A673 (cell line): ENCODE measurements at regions not wholly inside any gene's neighbourhood (a gene's known extent, or its start where the extent isn't known, plus 50 kb on each side); places are given as distances from the start of the nearest gene placed in this dataset.
A peak's percentile ranks its signal among the peaks of the same experiment; 100 is the strongest.

Experiments
- BruUV-seq: library from RNA; stranded (reverse); fragments of 400-500 nt; replicated peaks from 2 replicates; lab custom pipeline; 2021; lab: Mats Ljungman, UMichigan
- CTCF ChIA-PET: fragments of 300-600 bp; sonication (Branson Sonifier 250); formaldehyde crosslinking; loops from one replicate; lab custom pipeline; 2022; ENCODE audit warnings: antibody characterized with exemption; lab: Charles Lee
- POLR2A ChIA-PET: fragments of 300-600 bp; sonication (Branson Sonifier 250); formaldehyde crosslinking; loops from one replicate; lab custom pipeline; 2022; ENCODE audit warnings: antibody characterized with exemption; ENCODE audit not compliant: low non-redundant PET; lab: Charles Lee
- DNase-seq: peaks from one replicate; pipeline ENCODE4 v3.0.0-alpha.2; 2015; ENCODE audit warnings: low spot score
- H3K27ac ChIP-seq: fragments of 200-600 bp; sonication (generic); 2 replicates; pipeline ENCODE4 v1.5.1; 2016; ENCODE audit warnings: mixed run types, low read depth, mild to moderate bottlenecking, mixed read lengths, antibody characterized with exemption, low read length; ENCODE audit not compliant: poor library complexity, severe bottlenecking
- H3K27me3 ChIP-seq: fragments of 200-600 bp; sonication (generic); replicated peaks from 2 replicates; pipeline ENCODE4 v1.6.1; 2017; ENCODE audit warnings: mixed run types, low read depth, mild to moderate bottlenecking, mixed read lengths, antibody characterized with exemption, low read length; ENCODE audit not compliant: insufficient read depth, poor library complexity
- H3K36me3 ChIP-seq: fragments of 200-600 bp; sonication (generic); 2 replicates; pipeline ENCODE4 v1.6.1; 2016; ENCODE audit warnings: mixed run types, mild to moderate bottlenecking, mixed read lengths, antibody characterized with exemption, low read length; ENCODE audit not compliant: insufficient read depth, poor library complexity, severe bottlenecking
- H3K4me1 ChIP-seq: fragments of 200-600 bp; sonication (generic); 2 replicates; pipeline ENCODE4 v1.6.1; 2017; ENCODE audit warnings: mixed run types, mild to moderate bottlenecking, mixed read lengths, antibody characterized with exemption, low read length; ENCODE audit not compliant: insufficient read depth, poor library complexity, severe bottlenecking
- H3K4me3 ChIP-seq: fragments of 200-600 bp; sonication (generic); 2 replicates; pipeline ENCODE4 v1.5.1; 2016; ENCODE audit warnings: low read depth, mixed run types, mild to moderate bottlenecking, mixed read lengths, low read length; ENCODE audit not compliant: poor library complexity, severe bottlenecking
- H3K9me3 ChIP-seq: fragments of 200-600 bp; sonication (generic); 2 replicates; pipeline ENCODE4 v1.6.1; 2016; ENCODE audit warnings: mixed run types, low read depth, mild to moderate bottlenecking, mixed read lengths, antibody characterized with exemption, low read length; ENCODE audit not compliant: poor library complexity, severe bottlenecking
- EZH2 ChIP-seq: fragments of 200-600 bp; sonication (generic); IDR thresholded peaks from 2 replicates; pipeline ENCODE4 v1.6.1; 2017; ENCODE audit warnings: borderline replicate concordance, low read depth, mild to moderate bottlenecking, mixed read lengths, antibody characterized with exemption, low read length; ENCODE audit not compliant: poor library complexity, severe bottlenecking
- intact Hi-C: fragments of 100-400 bp; cut with micrococcal nuclease; formaldehyde crosslinking; loops from one replicate; pipeline ENCODE4 v1.10.0; 2022; ENCODE audit not compliant: unreplicated experiment
- TF ChIP-seq, protein P1 (sequence below): fragments of 300-800, 200-600 bp; sonication (generic); conservative IDR thresholded peaks from 2 replicates; pipeline ENCODE4 v1.5.1; 2017; ENCODE audit warnings: low read depth, mild to moderate bottlenecking, antibody characterized with exemption, low read length, moderate library complexity, mixed read lengths

DNA sequence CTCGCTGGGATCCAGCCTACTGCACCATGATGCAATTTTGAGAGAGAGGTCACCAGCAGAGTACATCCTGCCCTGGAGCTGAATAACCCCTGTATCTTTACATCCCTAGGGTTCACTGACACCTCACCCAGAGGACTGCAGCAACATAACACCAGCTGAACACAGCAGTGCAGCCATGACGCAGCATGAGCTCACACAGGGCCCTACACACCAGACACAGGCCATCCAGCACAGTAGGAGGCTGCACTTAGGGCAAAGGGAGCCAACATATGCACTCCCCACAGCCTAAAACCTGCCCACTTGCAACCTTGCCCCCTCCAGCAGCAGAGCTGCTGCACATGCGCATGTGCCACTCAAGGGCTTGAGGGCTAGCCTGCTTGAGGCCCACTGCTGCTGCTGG is 157.3 kb upstream of the SMARCA2 start:
- Histone ChIP-seq H3K4me1 (no peaks in the 10 kb centered on the region), H3K27me3 (no peaks in the 10 kb centered on the region), H3K36me3 (no peaks in the 10 kb centered on the region), H3K4me3 (no peak overlapping the region), H3K9me3 (no peaks in the 10 kb centered on the region), H3K27ac (no peak overlapping the region)
- intact Hi-C loops, result no loop called here
- TF ChIP-seq EZH2, result no peak
- TF ChIP-seq, protein P1, sequence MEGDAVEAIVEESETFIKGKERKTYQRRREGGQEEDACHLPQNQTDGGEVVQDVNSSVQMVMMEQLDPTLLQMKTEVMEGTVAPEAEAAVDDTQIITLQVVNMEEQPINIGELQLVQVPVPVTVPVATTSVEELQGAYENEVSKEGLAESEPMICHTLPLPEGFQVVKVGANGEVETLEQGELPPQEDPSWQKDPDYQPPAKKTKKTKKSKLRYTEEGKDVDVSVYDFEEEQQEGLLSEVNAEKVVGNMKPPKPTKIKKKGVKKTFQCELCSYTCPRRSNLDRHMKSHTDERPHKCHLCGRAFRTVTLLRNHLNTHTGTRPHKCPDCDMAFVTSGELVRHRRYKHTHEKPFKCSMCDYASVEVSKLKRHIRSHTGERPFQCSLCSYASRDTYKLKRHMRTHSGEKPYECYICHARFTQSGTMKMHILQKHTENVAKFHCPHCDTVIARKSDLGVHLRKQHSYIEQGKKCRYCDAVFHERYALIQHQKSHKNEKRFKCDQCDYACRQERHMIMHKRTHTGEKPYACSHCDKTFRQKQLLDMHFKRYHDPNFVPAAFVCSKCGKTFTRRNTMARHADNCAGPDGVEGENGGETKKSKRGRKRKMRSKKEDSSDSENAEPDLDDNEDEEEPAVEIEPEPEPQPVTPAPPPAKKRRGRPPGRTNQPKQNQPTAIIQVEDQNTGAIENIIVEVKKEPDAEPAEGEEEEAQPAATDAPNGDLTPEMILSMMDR, result no peak
- CTCF ChIA-PET, result no interaction called here
- no TSS peak for BruUV-seq
- DNase-seq, result no peak
- POLR2A ChIA-PET, result no interaction called here

DNA sequence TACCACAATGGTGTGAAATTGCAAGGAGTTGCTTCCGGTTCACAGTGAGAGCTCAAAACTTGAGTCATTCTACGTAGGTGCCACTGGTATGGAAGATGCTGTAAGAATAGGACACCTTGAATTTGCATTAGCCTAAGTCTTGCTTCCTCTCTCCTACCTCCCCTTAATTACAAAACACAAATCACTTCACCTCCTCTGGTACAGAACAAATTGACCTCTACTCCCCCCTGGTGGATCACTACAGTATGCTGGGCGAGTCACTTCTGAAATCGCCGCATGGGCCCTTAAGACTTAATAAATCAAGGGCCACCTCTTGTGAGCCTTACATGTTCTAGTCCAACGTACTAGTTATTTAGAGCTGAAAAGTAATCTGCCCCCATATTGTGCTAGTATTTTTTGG is 145.3 kb upstream of the SMARCA2 start:
- CTCF ChIA-PET, result no interaction called here
- BruUV-seq, result no TSS peak

DNA sequence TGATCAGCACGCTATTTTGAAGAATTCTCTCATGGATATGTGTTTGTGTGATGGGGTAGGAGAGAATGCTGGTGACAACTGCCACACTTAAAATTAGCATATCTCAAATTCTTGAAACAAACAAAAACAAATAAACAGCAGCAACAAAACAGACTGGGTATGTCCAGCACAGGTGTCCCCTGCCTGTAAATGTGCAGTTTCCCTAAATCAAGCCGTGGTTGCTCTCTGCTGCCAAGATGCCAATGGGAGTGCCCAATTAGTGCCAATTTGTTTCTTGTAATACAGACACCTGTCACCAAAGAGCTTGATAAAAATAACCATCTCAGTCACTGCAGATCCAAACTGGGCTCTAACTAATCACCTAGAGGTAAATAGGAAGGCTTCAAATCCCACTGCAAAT is 144.2 kb upstream of the SMARCA2 start:
- Histone ChIP-seq H3K27ac (no peak overlapping the region), H3K36me3 (no peaks in the 10 kb centered on the region), H3K9me3 (no peaks in the 10 kb centered on the region), H3K27me3 (peaks cover 10% of the 10 kb centered on the region), H3K4me1 (peaks cover 6% of the 10 kb centered on the region), H3K4me3 (no peak overlapping the region)
- ChIA-PET POLR2A (no interaction called here), CTCF (no interaction called here)
- BruUV-seq, result no TSS peak
- intact Hi-C loops, result loop anchor here (1.0 kb wide), 1 partner anchor 144 kb away; no protein-coding TSS in a partner anchor
- no peak for DNase-seq
- TF ChIP-seq, protein P1, result no peak
- no peak for TF ChIP-seq EZH2

More for the DNA sequence above, 145.3 kb upstream of the SMARCA2 start:
- POLR2A ChIA-PET, result no interaction called here
- Histone ChIP-seq H3K9me3 (no peaks in the 10 kb centered on the region), H3K27ac (no peak overlapping the region), H3K27me3 (peaks cover 13% of the 10 kb centered on the region), H3K4me3 (no peak overlapping the region), H3K4me1 (peaks cover 6% of the 10 kb centered on the region), H3K36me3 (no peaks in the 10 kb centered on the region)
- no peak for TF ChIP-seq EZH2
- TF ChIP-seq, protein P1, result peak; percentile 74
- peak; percentile 67 for DNase-seq
- intact Hi-C loops, result loop anchor here (1.0 kb wide), 1 partner anchor 143 kb away; no protein-coding TSS in a partner anchor
